NT2/D1 (cell line): ENCODE measurements at regions not wholly inside any gene's neighbourhood (a gene's known extent, or its start where the extent isn't known, plus 50 kb on each side); places are given as distances from the start of the nearest gene placed in this dataset.

Experiments used
- DNase-seq: peaks from one replicate; pipeline ENCODE4 v3.0.0-alpha.2; 2011; ENCODE audit warnings: low read depth, low spot score
- H3K27me3 ChIP-seq: 2 replicates; pipeline ENCODE4 v1.6.0; 2011; ENCODE audit warnings: mild to moderate bottlenecking; ENCODE audit not compliant: insufficient read length, insufficient read depth
- H3K36me3 ChIP-seq: 2 replicates; pipeline ENCODE4 v1.6.1; 2011; ENCODE audit warnings: mild to moderate bottlenecking, low read length, mixed read lengths; ENCODE audit not compliant: insufficient read depth, insufficient read length
- H3K4me1 ChIP-seq: 2 replicates; pipeline ENCODE4 v1.5.1; 2011; ENCODE audit not compliant: insufficient read depth, insufficient read length
- H3K4me3 ChIP-seq: 2 replicates; pipeline ENCODE4 v1.5.1; 2011; ENCODE audit warnings: low read depth; ENCODE audit not compliant: insufficient read length
- H3K9ac ChIP-seq: 2 replicates; pipeline ENCODE4 v1.6.0; 2011; ENCODE audit warnings: low read depth; ENCODE audit not compliant: insufficient read length
- H3K9me3 ChIP-seq: 2 replicates; pipeline ENCODE4 v1.5.1; 2011; ENCODE audit warnings: mild to moderate bottlenecking, low read length; ENCODE audit not compliant: insufficient read depth
- SUZ12 ChIP-seq: IDR thresholded peaks from 2 replicates; pipeline ENCODE4 v1.6.1; 2011; ENCODE audit not compliant: insufficient read length, insufficient read depth; ENCODE audit errors: extremely low read depth
- YY1 ChIP-seq: IDR thresholded peaks from 2 replicates; pipeline ENCODE4 v1.6.1; 2011; ENCODE audit not compliant: insufficient read length, insufficient read depth
- ZNF274 ChIP-seq: IDR thresholded peaks from 2 replicates; pipeline ENCODE4 v1.6.1; 2011; ENCODE audit warnings: mild to moderate bottlenecking, low read depth, low read length

DNA sequence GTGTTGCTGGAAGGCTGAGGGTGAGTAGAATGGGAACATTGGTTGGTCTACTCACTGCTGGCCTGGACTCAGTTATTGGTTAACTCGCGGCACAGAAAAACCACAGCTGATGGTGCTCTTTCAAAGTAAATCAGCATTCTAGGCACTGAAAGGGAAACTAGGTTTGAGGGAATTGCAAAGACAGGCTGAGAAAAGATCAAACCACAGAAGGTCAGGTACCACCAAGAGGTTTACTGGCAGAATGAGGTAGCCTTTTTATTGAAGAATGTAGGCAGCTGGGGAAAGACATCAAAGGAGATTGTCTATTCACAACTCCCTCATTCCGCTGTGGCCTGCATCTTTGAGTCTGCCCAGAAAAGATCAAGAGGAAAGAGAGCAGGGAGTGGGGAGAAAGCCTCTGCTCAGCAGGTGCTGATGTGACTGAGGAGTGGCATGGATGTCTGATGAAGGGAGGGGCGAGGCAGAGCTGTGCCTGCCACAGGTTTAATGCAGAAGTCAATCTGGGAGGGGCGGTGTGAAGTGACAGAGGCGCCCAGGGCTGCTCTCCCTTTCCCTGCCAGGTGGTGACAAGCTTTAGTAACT lies 255.5 kb downstream of the MAN2A1 start:
- peaks cover 3% of the 10 kb centered on the region for H3K4me1 ChIP-seq
- no peak overlapping the region for H3K4me3 ChIP-seq
- no peak overlapping the region for H3K9ac ChIP-seq
- no peaks in the 10 kb centered on the region for H3K36me3 ChIP-seq
- H3K27me3 ChIP-seq = no peaks in the 10 kb centered on the region
- no peak for DNase-seq
- no peaks in the 10 kb centered on the region; the same call in 1 of the 2 replicates for H3K9me3 ChIP-seq
- TF ChIP-seq SUZ12 = no peak

DNA sequence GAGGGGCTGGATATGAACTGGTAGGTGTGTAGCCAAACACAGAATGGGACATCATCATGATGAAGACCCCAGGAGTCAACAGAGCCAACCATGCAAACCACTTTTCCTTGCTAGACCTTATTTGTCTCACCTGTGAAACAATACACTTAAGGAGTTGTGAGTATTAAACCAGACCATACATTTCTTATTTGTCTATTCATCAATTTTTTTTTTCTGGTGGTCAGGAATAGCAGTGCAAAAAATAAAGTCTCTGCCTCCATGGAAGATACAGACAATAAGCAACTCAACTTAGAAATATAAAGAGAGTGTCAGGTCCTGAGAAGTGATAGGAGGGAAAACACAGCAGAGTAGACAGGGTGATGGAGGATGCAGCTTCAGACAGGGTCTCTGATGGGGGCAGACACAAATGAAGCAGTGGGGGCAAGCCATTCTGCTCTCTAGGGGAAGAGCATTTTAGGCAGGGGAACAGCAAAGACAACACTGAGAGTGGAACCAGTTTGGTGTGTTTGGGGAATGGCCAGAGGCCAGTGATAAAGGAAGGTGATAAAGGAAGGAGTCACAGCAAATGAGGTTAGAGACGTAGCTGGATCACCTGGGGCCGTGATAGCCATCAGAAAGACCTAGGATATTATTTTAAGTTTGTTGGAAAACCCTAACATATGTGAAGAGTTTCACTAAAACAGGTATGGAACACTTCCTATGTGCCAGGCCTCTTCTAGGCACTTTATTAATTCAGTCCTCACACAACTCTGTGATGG lies 256.2 kb downstream of the MAN2A1 start:
- no peak overlapping the region for H3K4me3 ChIP-seq
- H3K9ac ChIP-seq = no peak overlapping the region
- peaks cover 3% of the 10 kb centered on the region for H3K4me1 ChIP-seq
- no peak for DNase-seq
- H3K9me3 ChIP-seq = no peaks in the 10 kb centered on the region
- TF ChIP-seq YY1 (no peak), SUZ12 (no peak), ZNF274 (no peak)
- no peaks in the 10 kb centered on the region for H3K36me3 ChIP-seq
- no peaks in the 10 kb centered on the region for H3K27me3 ChIP-seq

DNA sequence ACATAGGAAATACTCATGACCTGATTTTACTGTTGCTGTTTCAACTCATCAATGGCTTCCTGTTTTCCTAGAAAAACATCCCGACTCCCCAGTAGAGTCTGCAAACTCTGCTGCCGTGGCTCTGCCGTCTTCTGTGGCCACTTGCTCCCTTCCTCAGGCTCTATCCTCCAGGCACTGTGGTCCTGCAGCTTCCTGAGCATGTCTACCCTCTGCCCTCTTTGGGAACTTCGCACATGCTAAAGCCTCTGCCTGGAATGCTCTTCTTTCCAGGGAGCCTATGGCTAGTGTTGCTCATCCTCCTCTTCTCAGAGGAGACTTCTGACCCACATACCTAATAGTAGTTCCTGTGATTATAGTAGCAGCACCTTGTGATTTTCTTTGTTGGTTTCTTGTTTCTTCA lies 256.9 kb downstream of the MAN2A1 start:
- peaks cover 3% of the 10 kb centered on the region for H3K4me1 ChIP-seq
- H3K9ac ChIP-seq = no peak overlapping the region
- TF ChIP-seq SUZ12 (no peak), ZNF274 (no peak), YY1 (no peak)
- no peaks in the 10 kb centered on the region for H3K27me3 ChIP-seq
- no peaks in the 10 kb centered on the region for H3K9me3 ChIP-seq
- DNase-seq = no peak
- no peak overlapping the region for H3K4me3 ChIP-seq
- H3K36me3 ChIP-seq = no peaks in the 10 kb centered on the region

DNA sequence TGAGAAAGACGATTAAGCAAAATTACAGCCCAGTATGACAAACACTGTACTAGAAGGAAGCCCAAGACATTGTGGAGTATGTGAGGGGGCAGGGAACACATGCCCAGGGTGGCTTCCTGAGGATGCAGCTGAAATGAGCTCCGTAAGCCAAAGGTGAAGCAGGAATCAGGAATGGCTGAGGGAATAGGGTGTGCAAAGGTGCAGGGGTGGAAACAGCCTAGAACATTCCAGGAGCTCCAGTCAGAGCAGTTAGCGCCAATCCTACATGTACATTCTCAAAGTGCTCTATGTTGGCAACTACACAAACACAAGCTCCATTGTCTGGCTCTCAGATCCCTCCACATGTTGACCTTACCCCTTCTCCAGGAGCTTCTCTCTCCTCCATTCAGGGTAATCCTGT lies 257.9 kb downstream of the MAN2A1 start:
- no peak for DNase-seq
- TF ChIP-seq YY1 (no peak), ZNF274 (no peak), SUZ12 (no peak)
- Histone ChIP-seq H3K36me3 (no peaks in the 10 kb centered on the region), H3K9ac (no peak overlapping the region), H3K4me1 (peaks cover 3% of the 10 kb centered on the region), H3K4me3 (no peak overlapping the region), H3K9me3 (no peaks in the 10 kb centered on the region), H3K27me3 (no peaks in the 10 kb centered on the region)

DNA sequence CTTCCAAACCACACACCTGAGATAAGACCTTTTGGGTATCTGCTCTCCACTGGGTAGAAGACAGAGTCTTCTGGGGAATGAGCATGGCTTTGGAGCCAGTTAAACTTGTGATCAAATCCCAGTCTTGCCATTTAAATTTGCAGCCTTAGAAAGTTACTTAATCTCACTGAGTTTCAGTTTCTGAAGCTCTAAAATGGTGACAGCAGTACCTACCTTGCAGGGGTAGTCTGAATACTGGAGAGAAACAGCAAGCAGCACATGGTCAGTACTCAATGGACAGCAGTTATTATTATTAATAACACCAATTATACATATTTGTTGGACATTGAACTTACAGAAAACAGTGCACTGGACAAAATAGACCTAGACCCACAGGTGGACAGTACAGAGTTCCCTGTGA lies 260.9 kb downstream of the MAN2A1 start:
- no peak for TF ChIP-seq SUZ12
- no peak for TF ChIP-seq ZNF274
- TF ChIP-seq YY1 = no peak
- H3K4me1 ChIP-seq = no peaks in the 10 kb centered on the region
- DNase-seq = no peak
- no peaks in the 10 kb centered on the region for H3K27me3 ChIP-seq
- no peak overlapping the region for H3K4me3 ChIP-seq
- H3K9ac ChIP-seq = no peak overlapping the region
- no peaks in the 10 kb centered on the region for H3K36me3 ChIP-seq
- H3K9me3 ChIP-seq = no peaks in the 10 kb centered on the region

DNA sequence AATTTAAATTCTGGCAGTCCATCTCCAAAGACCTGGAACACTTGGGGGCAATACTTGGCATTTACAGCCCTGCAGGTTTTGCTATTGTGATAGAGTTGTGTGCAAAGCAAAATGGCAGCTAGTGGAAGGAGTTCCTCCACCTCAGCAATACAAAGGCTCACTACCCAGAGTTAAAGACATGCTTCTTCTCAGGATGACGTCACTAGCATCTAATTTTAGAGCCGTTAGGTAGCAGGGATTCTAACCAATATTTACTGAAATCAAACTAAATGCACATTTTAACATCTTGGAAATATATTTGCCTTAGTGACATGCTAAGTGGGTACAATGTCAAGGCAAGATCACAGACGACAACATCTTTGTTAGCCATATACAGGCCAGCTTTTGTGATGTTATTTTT lies 261.6 kb downstream of the MAN2A1 start:
- Histone ChIP-seq H3K27me3 (no peaks in the 10 kb centered on the region), H3K36me3 (no peaks in the 10 kb centered on the region), H3K4me1 (no peaks in the 10 kb centered on the region), H3K9me3 (no peaks in the 10 kb centered on the region), H3K9ac (no peak overlapping the region), H3K4me3 (no peak overlapping the region)
- TF ChIP-seq YY1 (no peak), SUZ12 (no peak), ZNF274 (no peak)
- no peak for DNase-seq

DNA sequence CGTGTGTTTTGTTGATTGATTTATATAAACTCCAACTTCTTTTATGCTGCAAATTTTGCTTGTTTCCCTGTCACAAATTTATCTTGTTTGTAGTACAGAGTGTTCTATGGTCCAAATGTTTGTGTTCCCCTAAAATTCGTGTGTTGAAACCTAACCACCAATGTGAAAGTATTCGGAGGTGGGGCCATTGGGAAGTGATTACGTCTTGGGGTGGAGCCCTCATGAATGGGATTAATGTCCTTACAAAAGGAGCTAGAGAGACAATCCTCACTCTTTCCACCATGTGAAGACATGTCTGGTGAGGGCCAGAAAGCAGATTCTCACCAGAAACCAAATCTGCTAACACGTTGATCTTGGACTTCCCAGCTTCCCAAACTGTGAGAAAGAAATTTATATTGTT lies 262.0 kb downstream of the MAN2A1 start:
- no peaks in the 10 kb centered on the region for H3K27me3 ChIP-seq
- TF ChIP-seq SUZ12 (no peak), ZNF274 (no peak)
- H3K9ac ChIP-seq = no peak overlapping the region
- no peaks in the 10 kb centered on the region for H3K9me3 ChIP-seq
- no peaks in the 10 kb centered on the region for H3K4me1 ChIP-seq
- H3K36me3 ChIP-seq = no peaks in the 10 kb centered on the region
- no peak overlapping the region for H3K4me3 ChIP-seq
- no peak for DNase-seq
